Activated CD4-positive, alpha-beta memory T cell treated with anti-CD3 and anti-CD28 coated beads for 36 hours (primary cell): ENCODE measurements at regions not wholly inside any gene's neighbourhood (a gene's known extent, or its start where the extent isn't known, plus 50 kb on each side); places are given as distances from the start of the nearest gene placed in this dataset.
"Not testable (repeated sequence)": the region's sequence is repeated elsewhere in the genome, so short reads cannot be mapped to it uniquely, and the experiment has no call there.

Experiments
- CTCF ChIA-PET: fragments of 350-600 bp; sonication (Branson Sonifier 250); formaldehyde crosslinking; loops from one replicate; lab custom pipeline; 2021; ENCODE audit warnings: antibody characterized with exemption, inconsistent platforms; lab: Charles Lee
- POLR2A ChIA-PET: fragments of 350-600 bp; sonication (Branson Sonifier 250); formaldehyde crosslinking; loops from one replicate; lab custom pipeline; 2021; ENCODE audit warnings: antibody characterized with exemption; lab: Charles Lee
- DNase-seq: peaks from one replicate; pipeline ENCODE4 v3.0.0-alpha.2; 2020
- H3K27ac Mint-ChIP-seq: one replicate; pipeline ENCODE4 v1.8.0; 2021; ENCODE audit warnings: mixed read lengths
- H3K27me3 Mint-ChIP-seq: one replicate; pipeline ENCODE4 v1.8.0; 2021; ENCODE audit warnings: mixed read lengths
- H3K36me3 Mint-ChIP-seq: one replicate; pipeline ENCODE4 v1.8.0; 2021; ENCODE audit warnings: mixed read lengths
- H3K4me1 Mint-ChIP-seq: one replicate; pipeline ENCODE4 v1.8.0; 2021; ENCODE audit warnings: low read depth, mixed read lengths
- H3K4me3 Mint-ChIP-seq: one replicate; pipeline ENCODE4 v1.8.0; 2021; ENCODE audit warnings: mild to moderate bottlenecking, mixed read lengths
- H3K9me3 Mint-ChIP-seq: one replicate; pipeline ENCODE4 v1.8.0; 2021; ENCODE audit warnings: mixed read lengths
- intact Hi-C: fragments of 100-400 bp; cut with micrococcal nuclease; formaldehyde crosslinking; loops from one replicate; pipeline ENCODE4 v1.15.1; 2023

DNA sequence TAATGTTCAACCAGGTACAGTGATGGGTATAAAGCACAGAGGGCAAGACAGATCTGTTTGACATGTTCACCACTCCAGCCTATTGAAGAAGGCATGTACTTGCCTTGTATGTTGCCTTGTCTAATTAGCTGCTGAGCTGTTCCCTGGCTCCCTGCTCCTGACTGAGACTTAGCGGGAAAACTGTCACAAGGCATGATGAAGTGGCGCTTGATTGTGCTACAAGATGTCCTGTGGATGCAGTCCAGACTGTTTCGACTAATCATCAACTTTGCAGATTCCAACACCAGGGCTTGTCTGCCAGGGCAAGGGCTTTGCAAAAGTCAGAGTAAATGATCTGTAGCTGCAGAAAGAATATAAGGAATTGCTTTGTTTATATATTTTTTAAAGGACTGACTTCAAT is 136.2 kb upstream of the NRBF2 start:
- ChIA-PET CTCF (no interaction called here), POLR2A (interaction anchor here (0.6 kb wide), 1 partner anchor 24 kb away, joined by 4 read pairs; no protein-coding TSS in a partner anchor)
- DNase-seq, result no peak
- no peak overlapping the region for H3K27ac Mint-ChIP-seq
- H3K27me3 Mint-ChIP-seq, result peaks cover 15% of the 10 kb centered on the region
- intact Hi-C loops, result loop anchor here (5.0 kb wide), 3 partner anchors 230 to 815 kb away; no protein-coding TSS in a partner anchor
- H3K4me3 Mint-ChIP-seq, result no peak overlapping the region
- H3K9me3 Mint-ChIP-seq, result no peaks in the 10 kb centered on the region
- no peaks in the 10 kb centered on the region for H3K36me3 Mint-ChIP-seq
- H3K4me1 Mint-ChIP-seq, result peaks cover 37% of the 10 kb centered on the region

DNA sequence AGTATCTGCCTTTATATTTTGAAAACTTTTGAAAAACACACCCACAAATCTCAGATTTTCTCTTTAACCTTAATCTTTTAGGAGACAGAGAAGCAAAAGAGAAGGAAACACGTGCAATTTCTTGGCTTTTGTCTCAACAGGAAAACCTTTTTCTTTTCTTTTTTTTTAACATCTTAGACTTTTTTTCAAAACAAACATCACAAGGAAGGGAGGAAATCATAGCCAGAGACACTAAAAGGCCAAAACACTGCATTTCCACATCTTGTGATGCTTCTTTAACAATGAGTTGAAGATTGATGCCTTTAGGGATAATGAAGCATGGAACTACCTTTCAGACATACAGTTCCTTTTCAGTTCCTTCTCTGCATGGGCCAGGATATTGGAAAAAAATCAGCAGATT is 136.6 kb upstream of the NRBF2 start:
- H3K27ac Mint-ChIP-seq, result no peak overlapping the region
- H3K4me1 Mint-ChIP-seq, result peaks cover 41% of the 10 kb centered on the region
- peaks cover 15% of the 10 kb centered on the region for H3K27me3 Mint-ChIP-seq
- ChIA-PET POLR2A (interaction anchor here (0.9 to 2.0 kb wide), 2 partner anchors 180 to 385 kb away, joined by 3 to 9 read pairs; partner anchors contain the start of gene EGR2), CTCF (interaction anchor here (1.3 to 1.5 kb wide), 2 partner anchors 9 to 385 kb away, joined by 5 to 6 read pairs; no protein-coding TSS in a partner anchor)
- no peaks in the 10 kb centered on the region for H3K36me3 Mint-ChIP-seq
- intact Hi-C loops, result loop anchor here (5.0 kb wide), 3 partner anchors 231 to 814 kb away; no protein-coding TSS in a partner anchor
- no peaks in the 10 kb centered on the region for H3K9me3 Mint-ChIP-seq
- no peak for DNase-seq
- no peak overlapping the region for H3K4me3 Mint-ChIP-seq

DNA sequence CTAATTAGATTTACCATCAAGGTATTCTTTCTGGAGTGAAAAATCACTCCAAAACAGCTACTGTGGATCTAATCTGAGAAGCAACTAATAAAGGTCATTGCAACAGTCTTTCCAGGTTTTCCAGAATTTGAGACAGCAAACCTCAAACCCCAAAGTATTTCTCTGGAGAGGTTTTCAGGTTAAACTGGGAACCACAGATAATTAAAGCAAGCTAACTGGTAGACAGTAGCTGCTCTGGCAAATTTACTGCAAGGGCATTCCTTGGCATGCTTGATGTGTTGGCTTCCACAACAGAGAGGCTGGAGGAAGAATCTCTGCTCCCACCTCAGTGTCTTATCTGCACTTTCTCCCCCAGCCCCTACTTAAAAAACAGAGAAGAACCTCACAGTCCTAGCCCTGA is 140.0 kb upstream of the NRBF2 start:
- Mint-ChIP-seq H3K4me1 (peaks cover 54% of the 10 kb centered on the region), H3K27ac (no peak overlapping the region)
- POLR2A ChIA-PET, result interaction anchor here (1.6 kb wide), 1 partner anchor 177 kb away, joined by 4 read pairs; the partner anchor contains the start of gene EGR2

DNA sequence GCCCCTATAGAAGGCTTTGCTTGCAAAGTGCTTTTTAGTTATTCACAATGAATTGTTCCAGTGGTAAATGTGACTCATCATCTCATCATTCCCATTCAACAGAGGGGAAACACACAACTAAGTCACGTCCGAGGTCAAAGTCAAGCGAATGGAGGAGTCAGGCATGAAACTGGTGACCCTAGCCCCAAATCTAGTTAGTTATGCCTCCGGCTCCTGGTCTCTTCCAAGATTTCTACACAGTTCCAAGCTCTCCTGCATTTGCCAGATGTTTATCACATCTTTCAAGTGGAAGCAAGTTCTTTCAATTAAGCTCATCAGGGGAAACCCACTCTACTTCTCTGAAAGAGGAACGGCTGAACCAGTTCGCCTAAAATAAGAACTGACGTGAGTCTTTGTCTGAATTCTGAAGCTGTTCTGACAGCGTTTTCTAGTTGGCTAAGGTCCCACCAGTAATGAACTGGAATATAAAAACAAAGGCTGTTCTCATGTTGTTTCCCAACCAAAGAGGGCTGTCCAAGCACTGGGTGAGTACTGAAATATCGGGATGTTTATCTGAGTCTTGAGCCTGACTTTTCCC is 140.9 kb upstream of the NRBF2 start:
- peak; percentile 20 for DNase-seq
- intact Hi-C loops, result loop anchor here (1.0 to 5.0 kb wide), 4 partner anchors 12 to 275 kb away; partner anchors contain the start of gene NRBF2
- Mint-ChIP-seq H3K9me3 (no peaks in the 10 kb centered on the region), H3K36me3 (no peaks in the 10 kb centered on the region), H3K4me3 (peak overlapping the region; percentile 24), H3K27ac (peak overlapping the region; percentile 84), H3K4me1 (peaks cover 54% of the 10 kb centered on the region), H3K27me3 (peaks cover 7% of the 10 kb centered on the region)
- ChIA-PET POLR2A (interaction anchor here (0.6 to 1.6 kb wide), 4 partner anchors 11 to 355 kb away, joined by 3 to 4 read pairs (median 4); partner anchors contain the start of gene EGR2), CTCF (interaction anchor here (1.4 to 1.6 kb wide), 2 partner anchors 47 to 91 kb away, joined by 3 to 4 read pairs; no protein-coding TSS in a partner anchor)

More for the DNA sequence above, 140.0 kb upstream of the NRBF2 start:
- Mint-ChIP-seq H3K27me3 (peaks cover 7% of the 10 kb centered on the region), H3K36me3 (no peaks in the 10 kb centered on the region), H3K4me3 (no peak overlapping the region), H3K9me3 (no peaks in the 10 kb centered on the region)
- CTCF ChIA-PET, result interaction anchor here (1.6 kb wide), 1 partner anchor 91 kb away, joined by 4 read pairs; no protein-coding TSS in a partner anchor
- no peak for DNase-seq
- intact Hi-C loops, result loop anchor here (2.0 to 5.0 kb wide), 2 partner anchors 140 to 274 kb away; partner anchors contain the start of gene NRBF2

DNA sequence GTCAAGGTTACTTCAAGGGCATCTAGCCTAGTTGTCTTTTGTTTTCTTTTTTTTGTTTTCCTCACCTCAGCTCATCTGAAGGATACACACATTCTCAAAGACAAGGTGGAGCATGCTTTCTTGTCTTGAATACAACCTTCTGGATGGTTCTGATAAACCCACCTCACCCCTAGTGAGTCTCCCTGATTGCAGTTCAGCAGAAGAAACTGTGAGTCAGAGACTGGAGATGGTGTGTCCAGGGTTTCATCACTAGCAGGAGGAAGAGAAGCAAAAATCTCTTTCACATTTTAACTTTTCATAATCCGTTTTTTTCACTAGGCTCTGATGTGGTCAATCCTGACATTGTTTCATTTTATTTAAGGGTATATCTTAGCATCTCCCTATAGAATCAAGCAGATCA is 143.0 kb upstream of the NRBF2 start:
- no peak overlapping the region for H3K4me3 Mint-ChIP-seq
- H3K9me3 Mint-ChIP-seq, result no peaks in the 10 kb centered on the region
- ChIA-PET CTCF (no interaction called here), POLR2A (no interaction called here)
- intact Hi-C loops, result loop anchor here (5.0 kb wide), 1 partner anchor 277 kb away; no protein-coding TSS in a partner anchor
- H3K36me3 Mint-ChIP-seq, result no peaks in the 10 kb centered on the region
- H3K27ac Mint-ChIP-seq, result no peak overlapping the region
- peaks cover 39% of the 10 kb centered on the region for H3K4me1 Mint-ChIP-seq
- DNase-seq, result no peak
- peaks cover 11% of the 10 kb centered on the region for H3K27me3 Mint-ChIP-seq

DNA sequence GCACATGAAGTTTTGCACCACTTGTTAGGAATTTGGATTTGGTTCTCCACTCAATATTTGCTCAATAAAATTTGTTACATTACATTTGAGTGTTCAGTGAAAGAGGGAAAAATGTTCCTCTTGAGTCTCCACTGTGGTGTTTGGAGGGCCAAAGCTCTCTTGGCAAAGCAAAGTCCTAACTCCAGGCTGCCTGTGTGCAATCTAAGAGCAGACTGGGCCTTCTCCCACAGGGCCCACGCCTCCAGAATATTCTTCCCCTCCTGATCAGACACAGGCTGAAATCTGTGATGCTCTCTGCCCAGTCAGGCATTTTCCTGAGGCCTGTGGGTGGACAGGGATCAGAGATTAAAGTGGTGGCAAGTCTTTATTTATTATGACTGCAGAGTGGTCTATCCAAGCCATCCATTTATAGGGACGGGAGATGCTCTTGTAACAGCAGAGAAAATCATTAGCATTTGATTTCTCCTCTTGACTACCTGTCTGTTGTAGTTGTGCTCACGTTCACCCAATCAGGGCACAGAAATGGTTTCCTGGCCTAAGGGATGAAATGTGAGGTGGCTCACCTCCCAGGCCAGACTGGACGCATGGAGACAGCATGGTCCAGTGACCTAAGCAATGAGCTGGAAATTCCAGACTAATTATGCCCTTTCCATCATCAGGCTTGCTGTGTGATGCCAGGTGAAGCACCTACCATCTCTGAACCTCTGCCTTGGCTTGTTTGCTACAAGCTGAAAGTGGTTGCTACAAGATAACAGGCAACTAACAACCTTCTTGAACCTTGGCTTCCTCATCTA is 147.1 kb upstream of the NRBF2 start:
- POLR2A ChIA-PET, result interaction anchor here (0.6 kb wide), 1 partner anchor 646 kb away, joined by 3 read pairs; no protein-coding TSS in a partner anchor
- CTCF ChIA-PET, result interaction anchor here (1.0 kb wide), 1 partner anchor 20 kb away, joined by 3 read pairs; no protein-coding TSS in a partner anchor
- peaks cover 16% of the 10 kb centered on the region for H3K27me3 Mint-ChIP-seq
- H3K4me1 Mint-ChIP-seq, result peaks cover 24% of the 10 kb centered on the region
- H3K9me3 Mint-ChIP-seq, result no peaks in the 10 kb centered on the region
- H3K27ac Mint-ChIP-seq, result no peak overlapping the region
- no peaks in the 10 kb centered on the region for H3K36me3 Mint-ChIP-seq
- H3K4me3 Mint-ChIP-seq, result no peak overlapping the region
- no peak for DNase-seq
- intact Hi-C loops, result no loop called here

DNA sequence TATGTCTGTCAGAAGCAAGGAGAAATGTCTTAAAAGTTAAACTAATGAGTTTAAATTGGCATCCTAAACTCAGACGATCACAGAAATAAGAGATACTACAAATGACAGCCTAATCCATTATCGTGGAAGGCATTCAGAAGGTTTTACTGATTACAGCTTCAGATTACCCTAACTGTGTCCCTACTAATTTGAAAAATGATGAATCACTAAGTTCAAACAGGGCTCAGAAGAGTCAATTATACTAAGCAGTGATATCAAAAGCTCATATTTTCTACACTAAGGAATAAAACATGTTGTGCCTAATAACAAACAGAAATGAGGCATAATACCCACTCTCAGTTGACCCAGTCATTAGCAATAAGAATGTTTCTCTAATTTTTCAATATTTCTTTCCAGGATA is 152.0 kb upstream of the NRBF2 start:
- ChIA-PET POLR2A (interaction anchor here (1.4 to 1.5 kb wide), 2 partner anchors 11 to 14 kb away, joined by 4 to 5 read pairs; no protein-coding TSS in a partner anchor), CTCF (no interaction called here)
- Mint-ChIP-seq H3K4me1 (peaks cover 26% of the 10 kb centered on the region), H3K27ac (no peak overlapping the region), H3K27me3 (peaks cover 11% of the 10 kb centered on the region), H3K36me3 (peaks cover 1% of the 10 kb centered on the region), H3K9me3 (peaks cover 3% of the 10 kb centered on the region), H3K4me3 (no peak overlapping the region)
- intact Hi-C loops, result no loop called here
- DNase-seq, result no peak

DNA sequence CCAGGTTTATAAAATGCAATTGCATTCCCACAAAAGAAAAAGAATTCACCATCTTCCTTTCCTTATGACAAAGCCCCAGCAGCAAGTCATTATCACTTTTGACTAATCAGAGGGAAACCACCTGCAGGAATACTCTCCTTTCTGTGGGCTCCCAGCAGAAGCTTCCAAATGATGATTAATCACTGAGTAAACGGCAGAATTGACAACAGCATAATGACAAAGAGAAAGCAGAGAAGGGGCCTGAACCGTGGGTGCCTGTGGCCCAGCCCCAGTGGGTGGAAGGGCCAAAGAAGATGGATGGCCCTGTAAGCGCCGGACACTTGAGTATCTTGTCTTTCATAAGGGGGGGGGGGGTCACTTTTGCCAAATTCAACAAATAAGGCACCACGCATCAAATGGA is 152.4 kb upstream of the NRBF2 start:
- intact Hi-C loops, result loop anchor here (1.0 kb wide), 4 partner anchors 12 to 596 kb away; partner anchors contain the start of gene EGR2
- ChIA-PET POLR2A (interaction anchor here (1.4 to 1.5 kb wide), 2 partner anchors 12 to 15 kb away, joined by 4 to 5 read pairs; no protein-coding TSS in a partner anchor), CTCF (interaction anchor here (0.7 kb wide), 1 partner anchor 326 kb away, joined by 4 read pairs; no protein-coding TSS in a partner anchor)
- Mint-ChIP-seq H3K9me3 (peaks cover 3% of the 10 kb centered on the region), H3K4me1 (peaks cover 26% of the 10 kb centered on the region), H3K36me3 (peaks cover 1% of the 10 kb centered on the region), H3K27me3 (peaks cover 11% of the 10 kb centered on the region), H3K27ac (no peak overlapping the region), H3K4me3 (no peak overlapping the region)
- DNase-seq, result peak; percentile 56

DNA sequence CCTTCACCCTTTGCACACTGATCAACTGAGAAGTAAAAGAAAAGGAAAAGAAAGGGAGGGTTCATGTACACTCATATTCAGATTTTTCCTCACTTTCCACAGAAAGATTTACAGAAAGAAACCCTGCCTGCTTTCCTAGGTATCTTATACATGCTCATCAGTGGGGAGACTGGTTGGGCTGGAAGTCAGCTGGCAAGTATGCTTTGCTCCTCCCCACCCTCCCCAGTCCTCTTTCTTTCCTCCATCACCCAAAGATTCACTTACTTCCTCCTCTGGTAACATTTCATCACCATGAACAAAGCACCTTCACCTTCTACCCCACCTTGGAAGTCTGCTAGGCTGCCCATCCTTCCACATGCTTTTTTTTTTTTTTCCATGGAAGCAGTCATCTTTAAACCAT is 153.2 kb upstream of the NRBF2 start:
- no peak for DNase-seq
- ChIA-PET CTCF (interaction anchor here (0.7 kb wide), 1 partner anchor 325 kb away, joined by 4 read pairs; no protein-coding TSS in a partner anchor), POLR2A (no interaction called here)
- Mint-ChIP-seq H3K4me1 (peaks cover 26% of the 10 kb centered on the region), H3K36me3 (peaks cover 1% of the 10 kb centered on the region), H3K27me3 (peaks cover 15% of the 10 kb centered on the region), H3K4me3 (no peak overlapping the region), H3K27ac (no peak overlapping the region), H3K9me3 (peaks cover 9% of the 10 kb centered on the region)
- intact Hi-C loops, result loop anchor here (1.0 kb wide), 4 partner anchors 12 to 596 kb away; partner anchors contain the start of gene EGR2

DNA sequence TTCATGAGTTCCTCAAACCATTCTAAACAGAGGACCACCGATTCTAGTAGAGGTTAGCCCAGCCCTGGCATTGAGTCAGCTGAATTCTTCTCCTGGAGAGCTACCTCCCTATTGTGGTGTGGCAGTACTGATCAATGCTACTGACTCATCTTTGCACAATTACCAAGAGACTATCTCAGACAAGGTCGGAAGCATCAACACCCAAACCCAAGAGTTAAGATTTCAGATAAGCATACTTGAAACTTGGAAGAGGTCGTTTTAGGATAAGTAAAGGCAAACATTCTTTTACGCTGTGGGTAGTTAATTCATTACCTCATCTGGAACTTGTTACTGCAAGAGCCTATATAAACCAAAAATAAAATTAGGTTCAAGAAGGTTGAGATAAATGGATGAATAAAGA is 154.6 kb upstream of the NRBF2 start:
- CTCF ChIA-PET, result no interaction called here
- POLR2A ChIA-PET, result interaction anchor here (1.0 kb wide), 1 partner anchor 43 kb away, joined by 3 read pairs; no protein-coding TSS in a partner anchor
- no peak for DNase-seq
- Mint-ChIP-seq H3K4me1 (peaks cover 26% of the 10 kb centered on the region), H3K9me3 (peaks cover 16% of the 10 kb centered on the region), H3K4me3 (no peak overlapping the region), H3K27ac (no peak overlapping the region), H3K27me3 (peaks cover 12% of the 10 kb centered on the region), H3K36me3 (peaks cover 1% of the 10 kb centered on the region)
- intact Hi-C loops, result no loop called here

DNA sequence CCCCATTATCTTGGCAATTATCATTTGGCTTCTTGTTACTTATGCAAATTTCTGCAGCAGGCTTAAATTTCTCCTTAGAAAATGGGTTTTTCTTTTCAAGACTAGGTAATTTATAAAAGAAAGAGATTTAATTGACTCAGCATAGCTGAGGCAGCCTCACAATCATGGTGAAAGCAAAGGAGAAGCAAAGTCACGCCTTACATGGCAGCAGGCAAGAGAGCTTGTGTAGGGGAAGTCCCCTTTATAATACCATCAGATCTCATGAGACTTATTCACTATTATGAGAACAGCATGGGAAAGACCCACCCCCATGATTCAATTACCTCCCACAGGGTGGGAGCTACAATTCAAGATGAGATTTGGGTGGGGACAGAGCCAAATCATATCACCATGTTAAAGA is 158.3 kb upstream of the NRBF2 start:
- CTCF ChIA-PET, result not testable (repeated sequence)

More for the DNA sequence above, 158.3 kb upstream of the NRBF2 start:
- H3K27ac Mint-ChIP-seq, DNase-seq, POLR2A ChIA-PET, intact Hi-C loops, H3K4me3 Mint-ChIP-seq, H3K4me1 Mint-ChIP-seq, H3K36me3 Mint-ChIP-seq: not testable (repeated sequence)
- Mint-ChIP-seq H3K27me3 (peaks cover 13% of the 10 kb centered on the region), H3K9me3 (peaks cover 18% of the 10 kb centered on the region)
